ENCODE measurements at regions not wholly inside any gene's neighbourhood (a gene's known extent, or its start where the extent isn't known, plus 50 kb on each side); places are given as distances from the start of the nearest gene placed in this dataset.

GRCh38 chr11:18878211-18878610 lies 61.0 kb downstream of the MRGPRX1 start:
- Histone ChIP-seq H3K4me1 (no peaks in the 10 kb centered on the region), H3K36me3 (no peaks in the 10 kb centered on the region), H3K9me3 (replicated peaks) (no peaks in the 10 kb centered on the region), H3K27ac (no peak overlapping the region), H3K4me3 (no peak overlapping the region), H3K27me3 (no peaks in the 10 kb centered on the region; the same call in 1 of the 2 replicates)
- no peak for DNase-seq

GRCh38 chr11:18865951-18866350 lies 73.3 kb downstream of the MRGPRX1 start:
- Histone ChIP-seq H3K27ac (no peak overlapping the region), H3K36me3 (no peaks in the 10 kb centered on the region), H3K4me1 (no peaks in the 10 kb centered on the region), H3K9me3 (replicated peaks) (peaks cover 2% of the 10 kb centered on the region; the same call in 1 of the 2 replicates), H3K27me3 (peaks cover 14% of the 10 kb centered on the region), H3K4me3 (no peak overlapping the region)
- DNase-seq = no peak

- no peak overlapping the region for H3K4me3 ChIP-seq
- DNase-seq = no peak
- H3K27me3 ChIP-seq = peaks cover 14% of the 10 kb centered on the region
- no peaks in the 10 kb centered on the region for H3K4me1 ChIP-seq
- H3K27ac ChIP-seq = no peak overlapping the region
- peaks cover 2% of the 10 kb centered on the region; the same call in 1 of the 2 replicates for H3K9me3 ChIP-seq (replicated peaks)
- H3K36me3 ChIP-seq = no peaks in the 10 kb centered on the region
These were observed 73.7 kb upstream of the PTPN5 start for GRCh38 chr11:18865261-18865660.

- Histone ChIP-seq H3K9me3 (replicated peaks) (no peaks in the 10 kb centered on the region), H3K4me1 (no peaks in the 10 kb centered on the region), H3K27ac (no peak overlapping the region), H3K4me3 (no peak overlapping the region), H3K36me3 (no peaks in the 10 kb centered on the region), H3K27me3 (no peaks in the 10 kb centered on the region)
- DNase-seq = peak; percentile 14 to 48
These were observed 61.6 kb upstream of the PTPN5 start for GRCh38 chr11:18853086-18853720.

- Histone ChIP-seq H3K9me3 (replicated peaks) (no peaks in the 10 kb centered on the region), H3K4me1 (no peaks in the 10 kb centered on the region), H3K36me3 (no peaks in the 10 kb centered on the region), H3K27ac (no peak overlapping the region), H3K27me3 (no peaks in the 10 kb centered on the region), H3K4me3 (no peak overlapping the region)
- DNase-seq = no peak
These were observed 57.8 kb upstream of the PTPN5 start for GRCh38 chr11:18849406-18849805.

- no peaks in the 10 kb centered on the region for H3K9me3 ChIP-seq (replicated peaks)
- H3K36me3 ChIP-seq = no peaks in the 10 kb centered on the region
- no peaks in the 10 kb centered on the region for H3K27me3 ChIP-seq
- no peak overlapping the region for H3K4me3 ChIP-seq
- no peaks in the 10 kb centered on the region for H3K4me1 ChIP-seq
- DNase-seq = peak; percentile 13 to 68
- H3K27ac ChIP-seq = no peak overlapping the region
These were observed 53.3 kb upstream of the PTPN5 start for GRCh38 chr11:18844753-18845367.

Data from SJCRH30 (cell line).